HCT116 (cell line): ENCODE measurements at regions not wholly inside any gene's neighbourhood (a gene's known extent, or its start where the extent isn't known, plus 50 kb on each side); places are given as distances from the start of the nearest gene placed in this dataset.
"Not testable (repeated sequence)": the region's sequence is repeated elsewhere in the genome, so short reads cannot be mapped to it uniquely, and the experiment has no call there.

ENCODE experiments used
- ATAC-seq: fragments of 200-7000 bp; cut with Tn5 transposase; 2 replicates; pipeline ENCODE4 v1.9.1; 2020; ENCODE audit warnings: mild to moderate bottlenecking, moderate library complexity
- BruUV-seq: library from RNA; stranded (reverse); fragments of 400-500 nt; replicated peaks from 2 replicates; lab custom pipeline; 2021; lab: Mats Ljungman, UMichigan
- CTCF ChIA-PET: fragments of 300-600 bp; sonication (Branson Sonifier 250); formaldehyde crosslinking; loops from one replicate; lab custom pipeline; 2021; ENCODE audit warnings: antibody characterized with exemption; lab: Charles Lee
- POLR2A ChIA-PET: fragments of 300-600, 350-600 bp; sonication (Branson Sonifier 250); formaldehyde crosslinking; loops from one replicate; lab custom pipeline; 2021; ENCODE audit warnings: antibody characterized with exemption; lab: Charles Lee
- RAD21 ChIA-PET, 2 experiments: fragments of 300-600 bp; sonication (Branson Sonifier 250); formaldehyde crosslinking; loops; one replicate each; lab custom pipeline; 2023; ENCODE audit warnings: low total read pairs in 2 of 2; ENCODE audit not compliant: uncharacterized antibody in 2 of 2, unreplicated experiment in 2 of 2, low non-redundant PET in 1 of 2; lab: Charles Lee
- DNase-seq: peaks from one replicate; pipeline ENCODE4 v3.0.0-alpha.2; 2010; ENCODE audit warnings: low read depth, low spot score
- H2AFZ ChIP-seq: fragments of 200-600 bp; shearing (Covaris generic), sonication (generic); 2 replicates; pipeline ENCODE4 v1.6.1; 2017; ENCODE audit warnings: low read depth, mixed run types, mixed read lengths, antibody characterized with exemption, low read length; ENCODE audit not compliant: poor library complexity, severe bottlenecking
- H3K27ac ChIP-seq: 2 replicates; pipeline ENCODE4 v1.5.1; 2012; ENCODE audit warnings: low read depth, low read length
- H3K27me3 ChIP-seq: fragments of 200-600 bp; sonication (generic); 2 replicates; pipeline ENCODE4 v1.6.1; 2016; ENCODE audit warnings: mixed run types, low read length, mixed read lengths; ENCODE audit not compliant: insufficient read depth
- H3K36me3 ChIP-seq, 2 experiments: fragments of 200-500 bp in 1 of 2; fragments of 200-600 bp in 1 of 2; sonication (Bioruptor generic) in 1 of 2; sonication (generic) in 1 of 2; 2 replicates each; pipeline versions ENCODE4 v1.5.1 to v1.6.1; 2014 to 2016; ENCODE audit warnings: low read length in 2 of 2, inconsistent platforms in 1 of 2, mixed read lengths in 1 of 2, mixed run types in 1 of 2; ENCODE audit not compliant: insufficient read depth in 2 of 2, control insufficient read depth in 1 of 2
- H3K4me1 ChIP-seq, 2 experiments: fragments of 200-600 bp in 1 of 2; sonication (generic) in 1 of 2; 2 replicates each; pipeline versions ENCODE4 v1.5.1 to v1.6.1; 2012 to 2017; ENCODE audit warnings: low read length in 2 of 2, inconsistent platforms in 1 of 2, mild to moderate bottlenecking in 1 of 2, mixed read lengths in 1 of 2, mixed run types in 1 of 2, moderate library complexity in 1 of 2; ENCODE audit not compliant: insufficient read depth in 2 of 2, control insufficient read depth in 1 of 2
- H3K4me2 ChIP-seq: fragments of 200-600 bp; sonication (generic); 2 replicates; pipeline ENCODE4 v1.6.1; 2017; ENCODE audit warnings: mixed run types, low read length, mixed read lengths
- H3K4me3 ChIP-seq, 2 experiments: fragments of 200-600 bp in 1 of 2; sonication (generic) in 1 of 2; replicated peaks in 1 of 2; 2 replicates each; pipeline ENCODE4 v1.5.1; 2011 to 2016; ENCODE audit warnings: low read length in 2 of 2, control low read depth in 1 of 2, low read depth in 1 of 2, mild to moderate bottlenecking in 1 of 2, mixed read lengths in 1 of 2, mixed run types in 1 of 2
- H3K79me2 ChIP-seq: fragments of 200-600 bp; sonication (generic); 2 replicates; pipeline ENCODE4 v1.6.1; 2017; ENCODE audit warnings: mild to moderate bottlenecking, mixed run types, low read length, moderate library complexity, mixed read lengths; ENCODE audit not compliant: insufficient read depth
- H3K9ac ChIP-seq: fragments of 200-600 bp; sonication (generic); 2 replicates; pipeline ENCODE4 v1.6.1; 2016; ENCODE audit warnings: low read length, mixed read lengths
- H3K9me2 ChIP-seq: fragments of 200-600 bp; sonication (generic), shearing (Covaris generic); 2 replicates; pipeline ENCODE4 v1.6.1; 2017; ENCODE audit warnings: mixed run types, mild to moderate bottlenecking, moderate library complexity; ENCODE audit not compliant: insufficient read depth
- H3K9me3 ChIP-seq, 2 experiments: fragments of 200-500 bp in 1 of 2; fragments of 200-600 bp in 1 of 2; sonication (Bioruptor generic) in 1 of 2; sonication (generic) in 1 of 2; 2 replicates each; pipeline ENCODE4 v1.6.1; 2014 to 2017; ENCODE audit warnings: low read length in 2 of 2, mixed read lengths in 2 of 2, inconsistent platforms in 1 of 2, low read depth in 1 of 2, mild to moderate bottlenecking in 1 of 2, mixed run types in 1 of 2, moderate library complexity in 1 of 2; ENCODE audit not compliant: control insufficient read depth in 1 of 2, insufficient read depth in 1 of 2
- H4K20me1 ChIP-seq: fragments of 200-600 bp; sonication (generic), shearing (Covaris generic); 2 replicates; pipeline ENCODE4 v1.6.1; 2017; ENCODE audit warnings: mixed run types, mild to moderate bottlenecking, moderate library complexity; ENCODE audit not compliant: insufficient read depth
- CBX3 ChIP-seq: IDR thresholded peaks from 2 replicates; pipeline ENCODE4 v1.6.1; 2012; ENCODE audit warnings: low read depth
- EGR1 ChIP-seq: IDR thresholded peaks from 2 replicates; pipeline ENCODE4 v1.6.1; 2012; ENCODE audit warnings: low read depth
- ELF1 ChIP-seq: IDR thresholded peaks from 2 replicates; pipeline ENCODE4 v1.6.1; 2012; ENCODE audit warnings: low read depth, borderline replicate concordance
- EZH2phosphoT487 ChIP-seq: fragments of 200-600 bp; IDR thresholded peaks from 2 replicates; pipeline ENCODE4 v1.6.1; 2018; ENCODE audit warnings: antibody characterized with exemption, borderline replicate concordance
- FOSL1 ChIP-seq: IDR thresholded peaks from 2 replicates; pipeline ENCODE4 v1.6.1; 2012; ENCODE audit warnings: low read depth
- SIN3A ChIP-seq: IDR thresholded peaks from 2 replicates; pipeline ENCODE4 v1.6.1; 2012; ENCODE audit warnings: low read depth
- ZFX ChIP-seq: fragments of 450-650 bp; IDR thresholded peaks from 2 replicates; pipeline ENCODE4 v1.6.1; 2017
- ZNF274 ChIP-seq: fragments of 200-500 bp; sonication (Bioruptor generic); IDR thresholded peaks from 2 replicates; pipeline ENCODE4 v1.6.1; 2014; ENCODE audit warnings: mild to moderate bottlenecking, low read depth, low read length, inconsistent platforms
- intact Hi-C: fragments of 100-400 bp; cut with micrococcal nuclease; formaldehyde crosslinking; loops from 2 replicates; pipeline ENCODE4 v1.10.0; 2022
- TF ChIP-seq, protein P1 (sequence below): IDR thresholded peaks from 2 replicates; pipeline ENCODE4 v1.6.1; 2012
- TF ChIP-seq, protein P2 (sequence below): IDR thresholded peaks from 2 replicates; pipeline ENCODE4 v1.6.1; 2012; ENCODE audit warnings: low read depth

DNA sequence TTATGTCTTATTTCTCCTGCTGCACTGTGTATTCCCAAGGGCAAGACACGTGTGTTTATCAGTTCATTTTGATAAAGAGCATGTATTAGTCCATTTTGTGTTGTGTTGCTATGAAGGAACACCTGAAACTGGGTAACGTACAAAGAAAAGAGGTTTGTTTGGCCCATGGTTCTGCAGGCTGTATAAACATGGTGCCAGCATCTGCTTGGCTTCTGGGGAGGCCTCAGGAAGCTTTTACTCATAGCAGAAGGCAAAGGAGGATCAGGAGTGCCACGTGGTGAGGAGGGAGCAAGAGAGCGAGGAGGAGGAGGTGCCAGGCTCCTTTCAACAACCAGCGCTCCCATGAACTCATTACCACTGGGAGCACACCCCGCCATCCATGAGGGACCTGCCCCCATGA lies 214.0 kb downstream of the UQCRFS1 start:
- Histone ChIP-seq H3K27ac (no peak overlapping the region), H2AFZ (no peak overlapping the region), H4K20me1 (no peaks in the 10 kb centered on the region), H3K79me2 (no peaks in the 10 kb centered on the region), H3K9me3 (peaks cover 0 to 18% of the 10 kb centered on the region in 2 experiments; a peak in 1 of 4 replicates), H3K27me3 (no peaks in the 10 kb centered on the region), H3K36me3 (no peaks in the 10 kb centered on the region), H3K4me2 (no peak overlapping the region), H3K4me3 (no peak overlapping the region), H3K4me1 (no peaks in the 10 kb centered on the region), H3K9me2 (no peaks in the 10 kb centered on the region), H3K9ac (no peak overlapping the region)
- intact Hi-C loops = no loop called here
- POLR2A ChIA-PET = no interaction called here
- CTCF ChIA-PET = no interaction called here
- DNase-seq (no peak), ATAC-seq (no peak)
- BruUV-seq = no TSS peak
- TF ChIP-seq ELF1 (no peak), ZNF274 (no peak), FOSL1 (no peak), ZFX (no peak), CBX3 (no peak), EZH2phosphoT487 (no peak), SIN3A (no peak), EGR1 (no peak)
- TF ChIP-seq, protein P1, sequence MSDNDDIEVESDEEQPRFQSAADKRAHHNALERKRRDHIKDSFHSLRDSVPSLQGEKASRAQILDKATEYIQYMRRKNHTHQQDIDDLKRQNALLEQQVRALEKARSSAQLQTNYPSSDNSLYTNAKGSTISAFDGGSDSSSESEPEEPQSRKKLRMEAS = no peak
- TF ChIP-seq, protein P2, sequence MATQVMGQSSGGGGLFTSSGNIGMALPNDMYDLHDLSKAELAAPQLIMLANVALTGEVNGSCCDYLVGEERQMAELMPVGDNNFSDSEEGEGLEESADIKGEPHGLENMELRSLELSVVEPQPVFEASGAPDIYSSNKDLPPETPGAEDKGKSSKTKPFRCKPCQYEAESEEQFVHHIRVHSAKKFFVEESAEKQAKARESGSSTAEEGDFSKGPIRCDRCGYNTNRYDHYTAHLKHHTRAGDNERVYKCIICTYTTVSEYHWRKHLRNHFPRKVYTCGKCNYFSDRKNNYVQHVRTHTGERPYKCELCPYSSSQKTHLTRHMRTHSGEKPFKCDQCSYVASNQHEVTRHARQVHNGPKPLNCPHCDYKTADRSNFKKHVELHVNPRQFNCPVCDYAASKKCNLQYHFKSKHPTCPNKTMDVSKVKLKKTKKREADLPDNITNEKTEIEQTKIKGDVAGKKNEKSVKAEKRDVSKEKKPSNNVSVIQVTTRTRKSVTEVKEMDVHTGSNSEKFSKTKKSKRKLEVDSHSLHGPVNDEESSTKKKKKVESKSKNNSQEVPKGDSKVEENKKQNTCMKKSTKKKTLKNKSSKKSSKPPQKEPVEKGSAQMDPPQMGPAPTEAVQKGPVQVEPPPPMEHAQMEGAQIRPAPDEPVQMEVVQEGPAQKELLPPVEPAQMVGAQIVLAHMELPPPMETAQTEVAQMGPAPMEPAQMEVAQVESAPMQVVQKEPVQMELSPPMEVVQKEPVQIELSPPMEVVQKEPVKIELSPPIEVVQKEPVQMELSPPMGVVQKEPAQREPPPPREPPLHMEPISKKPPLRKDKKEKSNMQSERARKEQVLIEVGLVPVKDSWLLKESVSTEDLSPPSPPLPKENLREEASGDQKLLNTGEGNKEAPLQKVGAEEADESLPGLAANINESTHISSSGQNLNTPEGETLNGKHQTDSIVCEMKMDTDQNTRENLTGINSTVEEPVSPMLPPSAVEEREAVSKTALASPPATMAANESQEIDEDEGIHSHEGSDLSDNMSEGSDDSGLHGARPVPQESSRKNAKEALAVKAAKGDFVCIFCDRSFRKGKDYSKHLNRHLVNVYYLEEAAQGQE = no peak
- RAD21 ChIA-PET = no interaction called here

DNA sequence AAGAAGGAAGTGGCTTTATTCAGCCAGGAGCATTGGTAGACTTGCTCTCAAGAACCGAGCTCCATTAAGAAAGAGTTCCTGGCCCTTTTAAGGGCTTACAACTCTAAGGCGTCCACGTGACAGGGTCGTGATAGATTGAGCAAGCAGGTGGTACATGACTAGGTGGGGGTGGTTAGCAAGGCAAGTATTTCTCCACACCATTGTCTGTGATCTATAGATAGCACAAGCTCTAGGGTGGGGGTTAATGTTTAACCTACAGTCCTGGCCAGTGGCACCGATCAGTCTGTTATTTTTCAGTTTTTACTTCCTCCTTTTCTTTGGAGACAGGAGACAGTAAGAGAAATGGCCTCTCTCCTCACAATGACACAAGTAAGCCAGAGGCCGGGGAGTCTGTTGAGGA lies 215.1 kb downstream of the UQCRFS1 start:
- POLR2A ChIA-PET, H3K4me2 ChIP-seq, BruUV-seq, H2AFZ ChIP-seq, H3K4me3 ChIP-seq, CTCF ChIA-PET, H3K9me2 ChIP-seq, H3K9ac ChIP-seq, H3K36me3 ChIP-seq, H4K20me1 ChIP-seq, H3K4me1 ChIP-seq, H3K27ac ChIP-seq, DNase-seq, H3K79me2 ChIP-seq, ATAC-seq, H3K27me3 ChIP-seq, intact Hi-C loops, RAD21 ChIA-PET: not testable (repeated sequence)
- H3K9me3 ChIP-seq = peaks cover 0 to 12% of the 10 kb centered on the region in 2 experiments; a peak in 2 of 4 replicates
